GM21723 (cell line): ENCODE measurements at regions not wholly inside any gene's neighbourhood (a gene's known extent, or its start where the extent isn't known, plus 50 kb on each side); places are given as distances from the start of the nearest gene placed in this dataset.
A peak's percentile ranks its signal among the peaks of the same experiment; 100 is the strongest.

Experiments used
- ATAC-seq: cut with Tn5 transposase; IDR thresholded peaks from one replicate; pipeline ENCODE4 v1.9.1; 2021; ENCODE audit warnings: mild to moderate bottlenecking, moderate library complexity; ENCODE audit not compliant: unreplicated experiment

GRCh38 chr5:69042915-69043654 lies 50.7 kb upstream of the SLC30A5 start:
- peak; percentile 98 for ATAC-seq

- no peak for ATAC-seq
Observed at GRCh38 chr5:69043655-69043996, 50.2 kb upstream of the SLC30A5 start.
